ENCODE measurements at regions not wholly inside any gene's neighbourhood (a gene's known extent, or its start where the extent isn't known, plus 50 kb on each side); places are given as distances from the start of the nearest gene placed in this dataset.
A peak's percentile ranks its signal among the peaks of the same experiment; 100 is the strongest.

- Mint-ChIP-seq H3K27me3 (ENCODE audit: low read depth, poor library complexity) (no peaks in the 10 kb centered on the region), H3K4me3 (no peak overlapping the region), H3K4me1 (no peaks in the 10 kb centered on the region), H3K36me3 (ENCODE audit: low read depth) (no peaks in the 10 kb centered on the region), H3K27ac (no peak overlapping the region), H3K9me3 (peaks cover 14% of the 10 kb centered on the region)
- no peak for DNase-seq
- no peak for TF ChIP-seq CTCF (IDR thresholded peaks at IDR 0.05)
Measured at GRCh38 chrX:139267851-139268250, 262.7 kb upstream of the F9 start.

- peaks cover 4% of the 10 kb centered on the region for H3K27me3 Mint-ChIP-seq (ENCODE audit: low read depth, poor library complexity)
Measured at GRCh38 chrX:139246295-139246694, 284.2 kb upstream of the F9 start.

GRCh38 chrX:139237141-139237540, 293.4 kb upstream of the F9 start:
- DNase-seq: no peak
- H3K27ac Mint-ChIP-seq: no peak overlapping the region
- H3K9me3 Mint-ChIP-seq: peaks cover 4% of the 10 kb centered on the region
- no peak overlapping the region for H3K4me3 Mint-ChIP-seq
- no peaks in the 10 kb centered on the region for H3K36me3 Mint-ChIP-seq (ENCODE audit: low read depth)
- no peak for TF ChIP-seq CTCF (IDR thresholded peaks at IDR 0.05)
- peaks cover 6% of the 10 kb centered on the region for H3K27me3 Mint-ChIP-seq (ENCODE audit: low read depth, poor library complexity)
- H3K4me1 Mint-ChIP-seq: no peaks in the 10 kb centered on the region

More at GRCh38 chrX:139246295-139246694, 284.2 kb upstream of the F9 start:
- Mint-ChIP-seq H3K27ac (no peak overlapping the region), H3K4me1 (no peaks in the 10 kb centered on the region), H3K36me3 (ENCODE audit: low read depth) (no peaks in the 10 kb centered on the region), H3K9me3 (peaks cover 22% of the 10 kb centered on the region), H3K4me3 (no peak overlapping the region)
- TF ChIP-seq CTCF (IDR thresholded peaks at IDR 0.05): no peak
- no peak for DNase-seq

GRCh38 chrX:139234898-139235297, 295.6 kb upstream of the F9 start:
- no peaks in the 10 kb centered on the region for H3K4me1 Mint-ChIP-seq
- no peak overlapping the region for H3K4me3 Mint-ChIP-seq
- no peaks in the 10 kb centered on the region for H3K36me3 Mint-ChIP-seq (ENCODE audit: low read depth)
- no peak for DNase-seq
- H3K9me3 Mint-ChIP-seq: no peaks in the 10 kb centered on the region
- peaks cover 6% of the 10 kb centered on the region for H3K27me3 Mint-ChIP-seq (ENCODE audit: low read depth, poor library complexity)
- H3K27ac Mint-ChIP-seq: no peak overlapping the region
- no peak for TF ChIP-seq CTCF (IDR thresholded peaks at IDR 0.05)

- Mint-ChIP-seq H3K4me1 (peaks cover 9% of the 10 kb centered on the region), H3K9me3 (no peaks in the 10 kb centered on the region), H3K27ac (no peak overlapping the region), H3K4me3 (peak overlapping the region; percentile 55), H3K27me3 (ENCODE audit: low read depth, poor library complexity) (no peaks in the 10 kb centered on the region), H3K36me3 (ENCODE audit: low read depth) (no peaks in the 10 kb centered on the region)
- DNase-seq: no peak
- TF ChIP-seq CTCF (IDR thresholded peaks at IDR 0.05): no peak
Measured at GRCh38 chrX:139224953-139225665, 305.4 kb upstream of the F9 start.
